C4-2B (cell line): ENCODE measurements at regions not wholly inside any gene's neighbourhood (a gene's known extent, or its start where the extent isn't known, plus 50 kb on each side); places are given as distances from the start of the nearest gene placed in this dataset.

Experiments
- H3K27ac ChIP-seq: fragments of 450-650 bp; 2 replicates; pipeline ENCODE4 v1.5.1; 2017
- CTCF ChIP-seq: fragments of 450-650 bp; conservative IDR thresholded peaks from 2 replicates; pipeline ENCODE4 v1.5.1; 2017; ENCODE audit warnings: mild to moderate bottlenecking
- ZFX ChIP-seq: fragments of 450-650 bp; IDR thresholded peaks from 2 replicates; pipeline ENCODE4 v1.6.1; 2017

GRCh38 chr11:82076126-82076525, 657.5 kb downstream of the FAM181B start:
- no peak for TF ChIP-seq CTCF
- TF ChIP-seq ZFX = no peak
- H3K27ac ChIP-seq = no peak overlapping the region

- H3K27ac ChIP-seq = no peak overlapping the region
- TF ChIP-seq ZFX = no peak
- no peak for TF ChIP-seq CTCF
Observed at GRCh38 chr11:82059505-82059904, 674.2 kb downstream of the FAM181B start.

GRCh38 chr11:82056450-82056849, 677.2 kb downstream of the FAM181B start:
- no peak for TF ChIP-seq ZFX
- TF ChIP-seq CTCF = no peak
- no peak overlapping the region for H3K27ac ChIP-seq

- no peak overlapping the region for H3K27ac ChIP-seq
- TF ChIP-seq ZFX = no peak
- TF ChIP-seq CTCF = no peak
Observed at GRCh38 chr11:82049199-82049598, 684.5 kb downstream of the FAM181B start.

GRCh38 chr11:82047200-82047599, 686.5 kb downstream of the FAM181B start:
- no peak overlapping the region for H3K27ac ChIP-seq
- no peak for TF ChIP-seq ZFX
- TF ChIP-seq CTCF = no peak

- no peak for TF ChIP-seq CTCF
- TF ChIP-seq ZFX = no peak
- H3K27ac ChIP-seq = no peak overlapping the region
Observed at GRCh38 chr11:82046778-82047177, 686.9 kb downstream of the FAM181B start.

GRCh38 chr11:82045748-82046457, 687.8 kb downstream of the FAM181B start:
- no peak for TF ChIP-seq CTCF
- no peak for TF ChIP-seq ZFX
- H3K27ac ChIP-seq = no peak overlapping the region
